ENCODE measurements at regions not wholly inside any gene's neighbourhood (a gene's known extent, or its start where the extent isn't known, plus 50 kb on each side); places are given as distances from the start of the nearest gene placed in this dataset.

DNA sequence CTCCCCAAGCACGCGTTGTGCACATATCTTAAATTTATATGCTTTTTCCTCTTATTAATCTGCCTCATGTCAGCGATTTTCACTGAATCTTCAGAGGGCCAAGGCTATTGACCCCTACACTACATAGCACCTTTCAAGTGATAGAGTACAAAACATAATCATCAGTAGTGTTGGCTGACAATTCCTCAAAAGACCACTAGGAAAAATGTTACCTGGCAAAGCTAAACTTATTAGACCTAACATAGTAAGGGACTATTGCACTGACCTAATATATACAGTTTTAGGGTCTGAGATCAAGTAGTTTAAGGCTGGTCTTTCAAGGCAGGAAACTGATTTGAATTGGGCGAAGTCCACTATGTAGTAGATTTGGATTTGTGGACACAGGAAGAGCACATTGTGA is 244.2 kb upstream of the ZC3H15 start:
- Histone ChIP-seq H3K9me3 (ENCODE audit: control insufficient read depth in 2 of 2, low read length in 2 of 2) (no peaks in the 10 kb centered on the region), H3K27me3 (ENCODE audit: control insufficient read depth, insufficient read depth, low read length) (no peaks in the 10 kb centered on the region), H3K4me1 (ENCODE audit: control insufficient read depth, insufficient read depth, low read length, poor library complexity, severe bottlenecking) (no peaks in the 10 kb centered on the region), H3K36me3 (ENCODE audit: control insufficient read depth, insufficient read depth, low read length) (no peaks in the 10 kb centered on the region), H3K27ac (ENCODE audit: insufficient read depth, low read length, poor library complexity, severe bottlenecking) (no peak overlapping the region), H3K4me3 (ENCODE audit: low read depth, low read length) (no peak overlapping the region)
- peaks cover 1% of the 10 kb centered on the region for H3K36me3 Mint-ChIP-seq
- H3K9me3 Mint-ChIP-seq: peaks cover 0 to 6% (median 2%) of the 10 kb centered on the region in 7 donors
- H3K4me3 Mint-ChIP-seq: no peak overlapping the region
- no peaks in the 10 kb centered on the region for H3K27me3 Mint-ChIP-seq
- H3K4me1 Mint-ChIP-seq: peaks cover 0 to 10% (median 0%) of the 10 kb centered on the region in 4 donors
- no peak for ATAC-seq (ENCODE audit: low read depth in 2 of 2)
- DNase-seq: no peak
- H3K27ac Mint-ChIP-seq: no peak overlapping the region

DNA sequence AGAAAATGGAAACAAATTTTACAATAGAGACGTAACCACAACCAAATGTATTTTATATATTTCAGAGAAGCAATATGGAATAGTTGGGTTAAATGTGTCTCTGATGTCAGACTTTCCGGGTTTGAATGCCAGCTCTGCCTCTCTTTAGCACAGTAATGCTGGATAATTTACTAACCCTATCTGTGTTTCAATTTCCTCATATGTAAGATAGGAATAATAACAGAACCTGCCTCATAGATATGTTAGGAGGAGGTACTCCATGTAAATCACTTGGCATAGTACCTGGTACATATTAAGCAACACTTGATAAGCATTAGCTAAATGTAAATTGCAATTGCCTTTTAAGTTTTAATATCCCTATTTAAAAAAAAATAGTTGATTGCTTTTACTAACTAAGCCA is 231.3 kb upstream of the ZC3H15 start:
- Histone ChIP-seq H3K27me3 (ENCODE audit: control insufficient read depth, insufficient read depth, low read length) (no peaks in the 10 kb centered on the region), H3K4me3 (ENCODE audit: low read depth, low read length) (no peak overlapping the region), H3K27ac (ENCODE audit: insufficient read depth, low read length, poor library complexity, severe bottlenecking) (no peak overlapping the region), H3K36me3 (ENCODE audit: control insufficient read depth, insufficient read depth, low read length) (no peaks in the 10 kb centered on the region), H3K9me3 (ENCODE audit: control insufficient read depth in 2 of 2, low read length in 2 of 2) (no peaks in the 10 kb centered on the region), H3K4me1 (ENCODE audit: control insufficient read depth, insufficient read depth, low read length, poor library complexity, severe bottlenecking) (no peaks in the 10 kb centered on the region)
- Mint-ChIP-seq H3K27me3 (no peaks in the 10 kb centered on the region), H3K4me3 (no peak overlapping the region), H3K36me3 (no peaks in the 10 kb centered on the region), H3K27ac (no peak overlapping the region), H3K9me3 (peaks cover 0 to 4% (median 3%) of the 10 kb centered on the region in 7 donors), H3K4me1 (no peaks in the 10 kb centered on the region)
- DNase-seq: no peak
- ATAC-seq (ENCODE audit: low read depth in 2 of 2): no peak

DNA sequence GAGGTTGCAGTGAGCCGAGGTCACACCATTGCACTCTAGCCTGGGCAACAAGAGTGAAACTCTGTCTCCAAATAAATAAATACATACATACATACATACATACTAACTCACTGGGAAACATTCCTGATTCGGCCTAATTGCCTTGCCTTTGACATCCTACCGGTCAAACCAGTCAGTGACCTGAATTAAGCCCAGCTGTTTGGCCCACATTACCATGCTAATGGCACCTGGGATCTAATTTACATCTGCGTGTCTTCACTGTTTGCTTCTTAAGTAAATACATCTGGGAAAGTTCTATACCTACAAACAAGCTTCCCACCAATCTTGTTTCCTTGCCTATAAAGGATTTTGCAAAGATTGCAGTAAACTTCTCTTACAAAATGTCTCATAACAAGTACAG is 230.2 kb upstream of the ZC3H15 start:
- Histone ChIP-seq H3K4me3 (ENCODE audit: low read depth, low read length) (no peak overlapping the region), H3K36me3 (ENCODE audit: control insufficient read depth, insufficient read depth, low read length) (no peaks in the 10 kb centered on the region), H3K27ac (ENCODE audit: insufficient read depth, low read length, poor library complexity, severe bottlenecking) (no peak overlapping the region), H3K9me3 (ENCODE audit: control insufficient read depth in 2 of 2, low read length in 2 of 2) (no peaks in the 10 kb centered on the region), H3K4me1 (ENCODE audit: control insufficient read depth, insufficient read depth, low read length, poor library complexity, severe bottlenecking) (no peaks in the 10 kb centered on the region), H3K27me3 (ENCODE audit: control insufficient read depth, insufficient read depth, low read length) (no peaks in the 10 kb centered on the region)
- Mint-ChIP-seq H3K36me3 (no peaks in the 10 kb centered on the region), H3K27ac (no peak overlapping the region), H3K9me3 (peaks cover 0 to 4% (median 3%) of the 10 kb centered on the region in 7 donors), H3K27me3 (no peaks in the 10 kb centered on the region), H3K4me1 (peaks cover 0 to 2% (median 0%) of the 10 kb centered on the region in 4 donors), H3K4me3 (no peak overlapping the region)
- DNase-seq (no peak), ATAC-seq (ENCODE audit: low read depth in 2 of 2) (no peak)

DNA sequence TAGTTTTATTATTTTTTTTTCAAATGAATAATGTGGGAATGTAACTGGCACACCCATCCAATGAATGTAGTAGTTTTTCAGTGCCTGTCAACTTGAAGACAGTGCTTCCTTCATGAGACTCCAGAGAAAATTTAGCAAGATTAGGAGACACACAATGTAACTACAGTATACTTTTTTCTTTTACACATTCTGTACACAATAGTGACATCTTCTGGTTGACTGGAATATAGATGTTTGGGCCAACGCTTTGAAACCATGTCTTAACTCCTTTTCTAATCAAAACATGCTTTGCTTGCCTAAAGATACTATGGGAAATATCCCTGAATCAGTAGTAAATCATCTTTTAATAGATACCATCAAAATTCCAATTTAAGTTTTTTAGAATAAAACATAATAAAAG is 229.5 kb upstream of the ZC3H15 start:
- H3K27ac Mint-ChIP-seq: no peak overlapping the region
- peak in 1 of 3 donors; percentile 18 for DNase-seq
- ATAC-seq (ENCODE audit: low read depth in 2 of 2): no peak
- H3K27me3 Mint-ChIP-seq: no peaks in the 10 kb centered on the region
- no peaks in the 10 kb centered on the region for H3K27me3 ChIP-seq (ENCODE audit: control insufficient read depth, insufficient read depth, low read length)
- H3K4me3 Mint-ChIP-seq: no peak overlapping the region
- H3K27ac ChIP-seq (ENCODE audit: insufficient read depth, low read length, poor library complexity, severe bottlenecking): no peak overlapping the region
- H3K36me3 Mint-ChIP-seq: no peaks in the 10 kb centered on the region
- H3K9me3 ChIP-seq (ENCODE audit: control insufficient read depth in 2 of 2, low read length in 2 of 2): no peaks in the 10 kb centered on the region
- peaks cover 0 to 2% (median 0%) of the 10 kb centered on the region in 4 donors for H3K4me1 Mint-ChIP-seq
- H3K36me3 ChIP-seq (ENCODE audit: control insufficient read depth, insufficient read depth, low read length): no peaks in the 10 kb centered on the region
- no peak overlapping the region for H3K4me3 ChIP-seq (ENCODE audit: low read depth, low read length)
- no peaks in the 10 kb centered on the region for H3K4me1 ChIP-seq (ENCODE audit: control insufficient read depth, insufficient read depth, low read length, poor library complexity, severe bottlenecking)
- peaks cover 0 to 6% (median 3%) of the 10 kb centered on the region in 7 donors for H3K9me3 Mint-ChIP-seq

DNA sequence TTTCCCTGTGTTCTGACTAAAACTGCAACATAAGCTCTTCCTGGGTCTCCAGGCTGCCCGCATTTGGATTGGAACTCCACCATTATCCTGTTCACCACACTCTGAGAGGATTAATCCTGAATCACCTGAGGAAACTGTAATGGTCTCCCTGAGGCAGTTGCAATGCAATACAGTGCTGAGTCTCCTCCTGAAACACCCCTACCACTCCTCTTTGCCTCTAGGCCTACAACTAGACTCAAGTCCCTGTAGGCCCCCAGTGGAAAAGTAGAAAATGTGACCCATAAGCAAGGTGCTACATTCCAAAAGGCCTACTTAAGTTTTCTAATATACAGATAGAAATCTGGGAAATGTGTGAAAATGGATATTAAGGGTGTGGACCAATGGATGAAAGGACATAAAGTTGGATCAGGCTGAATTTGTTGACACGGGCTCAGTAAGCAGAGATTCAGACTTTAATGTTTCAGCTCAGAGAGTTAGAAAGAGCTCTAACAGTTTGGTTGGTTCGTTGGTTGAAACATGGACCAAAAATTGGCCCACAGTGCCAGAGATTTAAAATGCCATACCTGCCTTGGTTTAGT is 222.3 kb upstream of the ZC3H15 start:
- Histone ChIP-seq H3K27ac (ENCODE audit: insufficient read depth, low read length, poor library complexity, severe bottlenecking) (no peak overlapping the region), H3K27me3 (ENCODE audit: control insufficient read depth, insufficient read depth, low read length) (no peaks in the 10 kb centered on the region), H3K9me3 (ENCODE audit: control insufficient read depth in 2 of 2, low read length in 2 of 2) (peaks cover 0 to 4% of the 10 kb centered on the region in 2 experiments), H3K4me1 (ENCODE audit: control insufficient read depth, insufficient read depth, low read length, poor library complexity, severe bottlenecking) (no peaks in the 10 kb centered on the region), H3K36me3 (ENCODE audit: control insufficient read depth, insufficient read depth, low read length) (no peaks in the 10 kb centered on the region), H3K4me3 (ENCODE audit: low read depth, low read length) (no peak overlapping the region)
- Mint-ChIP-seq H3K4me3 (no peak overlapping the region), H3K27ac (no peak overlapping the region), H3K36me3 (peaks cover 13% of the 10 kb centered on the region), H3K9me3 (peaks cover 2 to 32% (median 7%) of the 10 kb centered on the region in 7 donors), H3K4me1 (peaks cover 0 to 2% (median 0%) of the 10 kb centered on the region in 4 donors), H3K27me3 (no peaks in the 10 kb centered on the region)
- no peak for DNase-seq
- ATAC-seq (ENCODE audit: low read depth in 2 of 2): no peak

DNA sequence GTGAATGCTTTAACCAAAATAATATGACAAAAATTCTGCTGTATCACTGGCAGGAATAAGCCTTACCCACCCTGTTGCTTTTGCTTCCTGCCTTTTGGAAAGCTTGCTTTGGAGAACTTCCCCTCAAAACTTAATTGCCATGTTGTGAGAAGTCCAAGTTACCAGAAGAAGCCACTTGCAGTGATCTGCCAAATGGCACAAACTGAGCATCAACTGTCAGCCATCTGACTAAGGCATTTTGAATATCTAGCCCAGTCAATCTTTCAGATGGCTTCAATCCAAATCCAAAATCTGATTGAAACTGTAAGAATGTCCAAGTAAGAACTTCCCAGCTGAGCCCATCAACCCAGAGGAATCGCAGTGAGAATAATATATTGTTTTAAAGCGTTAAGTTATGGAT is 216.5 kb upstream of the ZC3H15 start:
- Mint-ChIP-seq H3K4me3 (no peak overlapping the region), H3K9me3 (peaks cover 4 to 38% (median 10%) of the 10 kb centered on the region in 7 donors), H3K36me3 (peaks cover 15% of the 10 kb centered on the region), H3K27ac (no peak overlapping the region), H3K4me1 (no peaks in the 10 kb centered on the region), H3K27me3 (no peaks in the 10 kb centered on the region)
- no peak for DNase-seq
- no peaks in the 10 kb centered on the region for H3K27me3 ChIP-seq (ENCODE audit: control insufficient read depth, insufficient read depth, low read length)
- H3K4me3 ChIP-seq (ENCODE audit: low read depth, low read length): no peak overlapping the region
- no peak overlapping the region for H3K27ac ChIP-seq (ENCODE audit: insufficient read depth, low read length, poor library complexity, severe bottlenecking)
- H3K4me1 ChIP-seq (ENCODE audit: control insufficient read depth, insufficient read depth, low read length, poor library complexity, severe bottlenecking): no peaks in the 10 kb centered on the region
- H3K36me3 ChIP-seq (ENCODE audit: control insufficient read depth, insufficient read depth, low read length): no peaks in the 10 kb centered on the region
- no peak for ATAC-seq (ENCODE audit: low read depth in 2 of 2)
- H3K9me3 ChIP-seq (ENCODE audit: control insufficient read depth in 2 of 2, low read length in 2 of 2): peaks cover 0 to 8% of the 10 kb centered on the region in 2 experiments

DNA sequence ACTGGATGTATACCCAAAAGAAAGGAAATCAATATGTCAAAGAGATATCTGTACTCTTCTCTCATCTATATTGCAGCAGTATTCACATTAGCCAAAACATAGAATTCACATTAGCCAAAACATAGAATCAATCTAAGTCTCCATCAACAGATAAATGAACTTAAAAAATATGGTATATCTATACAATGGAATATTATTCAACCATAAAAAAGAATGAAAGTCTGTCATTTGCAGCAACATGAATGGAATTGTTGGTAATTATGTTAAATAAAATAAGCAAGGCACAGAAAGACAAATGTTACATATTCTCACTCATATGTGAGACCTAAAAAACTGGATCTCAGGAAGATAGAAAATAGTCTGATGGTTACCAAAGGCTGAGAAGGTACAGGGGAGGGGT is 212.1 kb upstream of the ZC3H15 start:
- H3K4me3 ChIP-seq (ENCODE audit: low read depth, low read length): no peak overlapping the region
- ATAC-seq (ENCODE audit: low read depth in 2 of 2) (no peak), DNase-seq (no peak)
- peaks cover 0 to 3% of the 10 kb centered on the region in 2 experiments for H3K9me3 ChIP-seq (ENCODE audit: control insufficient read depth in 2 of 2, low read length in 2 of 2)
- Mint-ChIP-seq H3K27me3 (no peaks in the 10 kb centered on the region), H3K27ac (no peak overlapping the region), H3K9me3 (peaks cover 5 to 15% (median 7%) of the 10 kb centered on the region in 7 donors), H3K4me1 (no peaks in the 10 kb centered on the region), H3K4me3 (no peak overlapping the region), H3K36me3 (peaks cover 5% of the 10 kb centered on the region)
- H3K36me3 ChIP-seq (ENCODE audit: control insufficient read depth, insufficient read depth, low read length): no peaks in the 10 kb centered on the region
- no peaks in the 10 kb centered on the region for H3K27me3 ChIP-seq (ENCODE audit: control insufficient read depth, insufficient read depth, low read length)
- H3K4me1 ChIP-seq (ENCODE audit: control insufficient read depth, insufficient read depth, low read length, poor library complexity, severe bottlenecking): no peaks in the 10 kb centered on the region
- no peak overlapping the region for H3K27ac ChIP-seq (ENCODE audit: insufficient read depth, low read length, poor library complexity, severe bottlenecking)

DNA sequence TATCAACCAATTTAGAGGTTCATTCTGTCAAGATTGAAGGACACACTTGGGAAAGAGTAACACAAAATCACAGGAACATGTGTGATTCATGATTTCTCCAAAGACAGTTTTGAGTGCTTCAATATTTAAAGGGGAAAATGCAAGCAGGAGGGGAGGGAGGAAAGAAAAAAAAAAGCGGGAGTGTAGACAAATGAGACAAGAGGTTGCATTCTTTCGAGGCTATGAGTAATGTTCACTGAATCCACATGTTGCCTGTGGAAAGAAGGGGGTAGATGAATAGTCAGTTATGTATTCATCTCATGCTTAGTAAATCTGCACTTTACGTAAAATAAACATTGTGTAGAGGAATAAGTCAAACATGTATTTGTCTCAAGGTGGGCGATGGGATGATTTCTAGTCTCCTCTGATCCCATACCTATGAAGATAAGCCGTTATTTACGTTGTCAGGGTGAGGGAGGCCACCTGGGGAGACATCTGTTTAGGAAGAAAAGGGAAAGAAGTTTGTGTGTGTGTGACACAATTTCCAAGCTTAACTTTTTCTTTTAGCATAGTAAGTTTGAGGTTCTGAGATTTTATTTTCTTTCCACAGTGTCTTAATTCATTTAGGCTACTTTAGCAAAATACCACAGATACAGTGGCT is 211.0 kb upstream of the ZC3H15 start:
- no peak overlapping the region for H3K27ac Mint-ChIP-seq
- peaks cover 4% of the 10 kb centered on the region for H3K36me3 Mint-ChIP-seq
- no peaks in the 10 kb centered on the region for H3K27me3 Mint-ChIP-seq
- no peak for DNase-seq
- peaks cover 0 to 3% of the 10 kb centered on the region in 2 experiments for H3K9me3 ChIP-seq (ENCODE audit: control insufficient read depth in 2 of 2, low read length in 2 of 2)
- no peaks in the 10 kb centered on the region for H3K36me3 ChIP-seq (ENCODE audit: control insufficient read depth, insufficient read depth, low read length)
- ATAC-seq (ENCODE audit: low read depth in 2 of 2): no peak
- peaks cover 5 to 15% (median 9%) of the 10 kb centered on the region in 7 donors for H3K9me3 Mint-ChIP-seq
- no peaks in the 10 kb centered on the region for H3K4me1 Mint-ChIP-seq
- no peaks in the 10 kb centered on the region for H3K4me1 ChIP-seq (ENCODE audit: control insufficient read depth, insufficient read depth, low read length, poor library complexity, severe bottlenecking)
- H3K27me3 ChIP-seq (ENCODE audit: control insufficient read depth, insufficient read depth, low read length): no peaks in the 10 kb centered on the region
- H3K4me3 Mint-ChIP-seq: no peak overlapping the region
- H3K27ac ChIP-seq (ENCODE audit: insufficient read depth, low read length, poor library complexity, severe bottlenecking): no peak overlapping the region
- H3K4me3 ChIP-seq (ENCODE audit: low read depth, low read length): no peak overlapping the region
